SK-N-SH treated with all-trans-retinoic acid at 6 μM for 48 hours (cell line): ENCODE measurements at regions not wholly inside any gene's neighbourhood (a gene's known extent, or its start where the extent isn't known, plus 50 kb on each side); places are given as distances from the start of the nearest gene placed in this dataset.

Experiments
- CREB5 ChIP-seq: fragments of 250-450 bp; sonication (Bioruptor Pico); IDR thresholded peaks from 2 replicates; pipeline ENCODE4 v1.5.1; 2020; ENCODE audit warnings: low read depth, mild to moderate bottlenecking, moderate library complexity
- CSDC2 ChIP-seq: fragments of 250-450 bp; sonication (Bioruptor Pico); IDR thresholded peaks from 2 replicates; pipeline ENCODE4 v1.5.0; 2020; ENCODE audit warnings: mild to moderate bottlenecking, moderate library complexity
- GLIS3 ChIP-seq: fragments of 250-450 bp; sonication (Bioruptor Pico); IDR thresholded peaks from 2 replicates; pipeline ENCODE4 v1.5.0; 2020; ENCODE audit warnings: mild to moderate bottlenecking, moderate library complexity
- PPARA ChIP-seq: fragments of 250-450 bp; sonication (Bioruptor Pico); IDR thresholded peaks from 2 replicates; pipeline ENCODE4 v1.5.0; 2020; ENCODE audit warnings: mild to moderate bottlenecking, borderline replicate concordance
- ZFP30 ChIP-seq: fragments of 450-650 bp; formaldehyde crosslinking; IDR thresholded peaks from 2 replicates; pipeline ENCODE4 v1.5.0; 2022; ENCODE audit warnings: mild to moderate bottlenecking, moderate library complexity
- TF ChIP-seq, protein P1 (sequence below): fragments of 250-450 bp; sonication (Bioruptor Pico); IDR thresholded peaks from 2 replicates; pipeline ENCODE4 v1.8.0; 2020; ENCODE audit warnings: mild to moderate bottlenecking, moderate library complexity, borderline replicate concordance

DNA sequence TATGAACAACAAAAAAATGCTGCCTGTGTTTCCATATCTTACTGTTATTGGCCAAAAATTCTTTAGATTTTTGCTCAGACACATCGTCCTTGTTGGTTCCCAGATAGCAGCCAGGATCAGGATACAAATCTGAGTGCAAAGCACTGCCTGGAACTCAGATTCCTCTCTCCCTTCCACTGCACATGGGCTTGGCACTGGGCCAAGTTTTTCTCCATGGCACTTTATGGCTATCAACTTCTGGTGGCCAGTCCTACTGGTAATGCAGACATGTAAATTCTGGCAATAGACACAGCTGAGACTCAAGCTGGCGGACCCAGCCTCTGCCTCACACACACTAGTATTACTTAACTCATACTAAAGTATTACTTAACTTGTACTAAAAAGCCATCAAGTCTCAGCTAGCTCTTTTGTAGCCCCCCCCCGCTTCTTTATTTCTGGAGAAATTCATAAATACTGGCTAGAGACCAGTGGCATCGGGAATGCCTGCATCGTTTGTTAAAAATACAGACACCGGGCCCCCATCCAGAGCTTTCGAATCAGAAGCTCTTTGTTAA, 181.2 kb upstream of the COX10 start:
- TF ChIP-seq CSDC2 (CRISPR knock-in tag): no peak
- TF ChIP-seq CREB5 (CRISPR knock-in tag): no peak
- TF ChIP-seq, protein P1, sequence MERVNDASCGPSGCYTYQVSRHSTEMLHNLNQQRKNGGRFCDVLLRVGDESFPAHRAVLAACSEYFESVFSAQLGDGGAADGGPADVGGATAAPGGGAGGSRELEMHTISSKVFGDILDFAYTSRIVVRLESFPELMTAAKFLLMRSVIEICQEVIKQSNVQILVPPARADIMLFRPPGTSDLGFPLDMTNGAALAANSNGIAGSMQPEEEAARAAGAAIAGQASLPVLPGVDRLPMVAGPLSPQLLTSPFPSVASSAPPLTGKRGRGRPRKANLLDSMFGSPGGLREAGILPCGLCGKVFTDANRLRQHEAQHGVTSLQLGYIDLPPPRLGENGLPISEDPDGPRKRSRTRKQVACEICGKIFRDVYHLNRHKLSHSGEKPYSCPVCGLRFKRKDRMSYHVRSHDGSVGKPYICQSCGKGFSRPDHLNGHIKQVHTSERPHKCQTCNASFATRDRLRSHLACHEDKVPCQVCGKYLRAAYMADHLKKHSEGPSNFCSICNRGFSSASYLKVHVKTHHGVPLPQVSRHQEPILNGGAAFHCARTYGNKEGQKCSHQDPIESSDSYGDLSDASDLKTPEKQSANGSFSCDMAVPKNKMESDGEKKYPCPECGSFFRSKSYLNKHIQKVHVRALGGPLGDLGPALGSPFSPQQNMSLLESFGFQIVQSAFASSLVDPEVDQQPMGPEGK (CRISPR knock-in tag): no peak
- no peak for TF ChIP-seq ZFP30
- TF ChIP-seq GLIS3 (CRISPR knock-in tag): no peak
- TF ChIP-seq PPARA (CRISPR knock-in tag): no peak
